HFFc6 (cell line): ENCODE measurements at regions not wholly inside any gene's neighbourhood (a gene's known extent, or its start where the extent isn't known, plus 50 kb on each side); places are given as distances from the start of the nearest gene placed in this dataset.

Experiments
- DNase-seq: peaks from one replicate; pipeline ENCODE4 v3.0.0-alpha.2; 2018
- H3K27ac Mint-ChIP-seq: 2 replicates; pipeline ENCODE4 v1.8.0; 2020; ENCODE audit warnings: mild to moderate bottlenecking, mixed read lengths
- H3K27me3 Mint-ChIP-seq: 2 replicates; pipeline ENCODE4 v1.8.0; 2021; ENCODE audit warnings: mild to moderate bottlenecking, moderate library complexity, mixed read lengths; ENCODE audit not compliant: insufficient read depth
- H3K36me3 Mint-ChIP-seq: 2 replicates; pipeline ENCODE4 v1.8.0; 2021; ENCODE audit warnings: low read depth, mixed read lengths
- H3K4me1 Mint-ChIP-seq: 2 replicates; pipeline ENCODE4 v1.8.0; 2020; ENCODE audit warnings: low read depth, mixed read lengths
- H3K4me3 Mint-ChIP-seq: 2 replicates; pipeline ENCODE4 v1.8.0; 2020; ENCODE audit warnings: mild to moderate bottlenecking, moderate library complexity, mixed read lengths
- H3K9me3 Mint-ChIP-seq: 2 replicates; pipeline ENCODE4 v1.8.0; 2020; ENCODE audit warnings: mild to moderate bottlenecking, mixed read lengths
- CTCF ChIP-seq: fragments of 200-600 bp; sonication (generic); IDR thresholded peaks from 2 replicates; pipeline ENCODE4 v1.5.0; 2021; ENCODE audit warnings: antibody characterized with exemption, mild to moderate bottlenecking

GRCh38 chr10:105872665-105873064, 1231.6 kb downstream of the SORCS3 start:
- Mint-ChIP-seq H3K9me3 (peaks cover 40% of the 10 kb centered on the region), H3K36me3 (no peaks in the 10 kb centered on the region; the same call in 1 of the 2 replicates), H3K27me3 (no peaks in the 10 kb centered on the region), H3K4me3 (no peak overlapping the region), H3K4me1 (no peaks in the 10 kb centered on the region), H3K27ac (no peak overlapping the region)
- DNase-seq = no peak
- no peak for TF ChIP-seq CTCF

GRCh38 chr10:105868935-105869334, 1227.8 kb downstream of the SORCS3 start:
- H3K4me1 Mint-ChIP-seq = no peaks in the 10 kb centered on the region
- H3K9me3 Mint-ChIP-seq = peaks cover 39% of the 10 kb centered on the region
- H3K36me3 Mint-ChIP-seq = no peaks in the 10 kb centered on the region
- no peaks in the 10 kb centered on the region for H3K27me3 Mint-ChIP-seq
- H3K27ac Mint-ChIP-seq = no peak overlapping the region
- no peak for DNase-seq
- TF ChIP-seq CTCF = no peak
- no peak overlapping the region for H3K4me3 Mint-ChIP-seq

GRCh38 chr10:105864854-105865253, 1223.8 kb downstream of the SORCS3 start:
- peaks cover 2% of the 10 kb centered on the region; the same call in 1 of the 2 replicates for H3K27me3 Mint-ChIP-seq
- no peak for TF ChIP-seq CTCF
- H3K9me3 Mint-ChIP-seq = peaks cover 26% of the 10 kb centered on the region
- DNase-seq = no peak
- no peak overlapping the region for H3K4me3 Mint-ChIP-seq
- no peak overlapping the region for H3K27ac Mint-ChIP-seq
- no peaks in the 10 kb centered on the region for H3K36me3 Mint-ChIP-seq
- no peaks in the 10 kb centered on the region for H3K4me1 Mint-ChIP-seq

- Mint-ChIP-seq H3K9me3 (peaks cover 22% of the 10 kb centered on the region), H3K4me1 (no peaks in the 10 kb centered on the region), H3K36me3 (no peaks in the 10 kb centered on the region), H3K27ac (no peak overlapping the region), H3K27me3 (peaks cover 2% of the 10 kb centered on the region; the same call in 1 of the 2 replicates), H3K4me3 (no peak overlapping the region)
- no peak for TF ChIP-seq CTCF
- DNase-seq = no peak
These were observed 1216.5 kb downstream of the SORCS3 start for GRCh38 chr10:105857268-105858264.

GRCh38 chr10:105855791-105856190, 1214.7 kb downstream of the SORCS3 start:
- no peak for DNase-seq
- no peaks in the 10 kb centered on the region for H3K36me3 Mint-ChIP-seq
- no peak overlapping the region for H3K27ac Mint-ChIP-seq
- no peaks in the 10 kb centered on the region for H3K27me3 Mint-ChIP-seq
- no peak for TF ChIP-seq CTCF
- H3K4me3 Mint-ChIP-seq = no peak overlapping the region
- peaks cover 19% of the 10 kb centered on the region for H3K9me3 Mint-ChIP-seq
- H3K4me1 Mint-ChIP-seq = no peaks in the 10 kb centered on the region
